Activated CD4-positive, alpha-beta T cell treated with anti-CD3 and anti-CD28 coated beads, Interleukin-2, amount 50 U/mL, for 48 hours (primary cell): ENCODE measurements at regions not wholly inside any gene's neighbourhood (a gene's known extent, or its start where the extent isn't known, plus 50 kb on each side); places are given as distances from the start of the nearest gene placed in this dataset.
"Not testable (repeated sequence)": the region's sequence is repeated elsewhere in the genome, so short reads cannot be mapped to it uniquely, and the experiment has no call there.

Source experiments
- DNase-seq, 2 experiments: peaks; one replicate each; pipeline ENCODE4 v3.0.0-alpha.2; 2020

- DNase-seq, result not testable (repeated sequence)
These were observed 1344.7 kb upstream of the GOT2 start for GRCh38 chr16:60078819-60079218.

DNA sequence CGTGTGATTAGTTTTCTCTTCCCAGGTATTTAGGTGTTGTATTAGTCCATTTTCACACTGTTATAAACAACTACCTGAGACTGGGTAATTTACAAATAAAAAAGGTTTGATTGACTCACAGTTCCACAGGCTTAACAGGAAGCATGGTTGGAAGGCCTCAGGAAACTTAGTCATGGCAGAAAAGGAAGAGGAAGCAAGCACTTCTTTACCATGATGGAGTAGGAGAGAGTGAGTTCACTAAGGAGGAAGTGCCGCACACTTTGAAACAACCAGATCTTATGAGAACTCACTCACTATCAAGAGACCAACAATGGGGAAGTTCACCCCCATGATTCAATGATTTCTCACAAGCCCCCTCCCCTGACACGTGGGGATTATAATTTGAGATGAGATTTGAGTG, 1343.7 kb upstream of the GOT2 start:
- no peak for DNase-seq

GRCh38 chr16:60074378-60074777, 1340.3 kb upstream of the GOT2 start:
- no peak for DNase-seq

DNA sequence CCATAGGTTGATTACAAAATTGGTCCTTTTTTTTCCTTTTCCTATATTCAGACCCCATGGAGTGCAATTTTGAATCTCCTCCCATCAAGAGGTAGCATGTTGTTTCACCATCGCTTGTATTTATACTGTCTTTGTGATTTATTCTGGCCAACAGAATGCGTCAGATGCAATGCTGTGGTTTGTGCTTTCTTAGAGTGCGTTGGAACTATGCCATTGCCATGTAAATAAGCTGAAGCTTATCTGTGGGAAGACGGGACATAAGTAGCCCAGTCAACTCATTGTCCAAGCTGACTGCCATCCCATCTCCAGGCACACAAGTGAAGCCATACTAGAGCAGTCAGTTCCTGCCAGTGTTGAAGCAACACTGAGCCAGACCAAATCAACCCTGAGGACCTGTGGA, 1339.3 kb upstream of the GOT2 start:
- DNase-seq, result no peak

- DNase-seq, result no peak
These were observed 1329.9 kb upstream of the GOT2 start for GRCh38 chr16:60064026-60064425.

DNA sequence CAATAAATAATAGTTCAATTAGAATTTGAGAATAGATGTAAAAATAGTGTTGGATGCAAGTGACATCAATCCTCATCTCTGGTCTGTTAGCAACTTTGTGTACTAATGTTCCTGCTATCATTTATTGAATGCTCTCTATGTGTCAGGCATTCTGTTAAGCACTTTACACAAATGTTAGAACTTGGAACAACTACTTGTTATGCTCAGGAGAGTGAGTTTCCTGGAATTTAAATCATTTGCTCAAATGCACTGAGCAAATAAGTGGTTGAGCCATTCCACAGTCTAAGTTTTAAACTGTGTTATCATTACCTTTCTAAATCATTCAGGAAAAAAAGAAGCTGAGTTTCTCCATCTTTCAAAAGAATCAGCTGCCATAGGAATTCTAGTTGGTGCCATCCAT, 1327.3 kb upstream of the GOT2 start:
- DNase-seq, result no peak

- DNase-seq, result no peak
These were observed 1326.6 kb upstream of the GOT2 start for GRCh38 chr16:60060731-60061130.

GRCh38 chr16:60059141-60059540, 1325.0 kb upstream of the GOT2 start:
- DNase-seq, result no peak

GRCh38 chr16:60041671-60042070, 1307.6 kb upstream of the GOT2 start:
- DNase-seq, result no peak

- no peak for DNase-seq
These were observed 1297.6 kb upstream of the GOT2 start for GRCh38 chr16:60031740-60032139.

- no peak for DNase-seq
These were observed 1293.2 kb upstream of the GOT2 start for GRCh38 chr16:60027351-60027750.

DNA sequence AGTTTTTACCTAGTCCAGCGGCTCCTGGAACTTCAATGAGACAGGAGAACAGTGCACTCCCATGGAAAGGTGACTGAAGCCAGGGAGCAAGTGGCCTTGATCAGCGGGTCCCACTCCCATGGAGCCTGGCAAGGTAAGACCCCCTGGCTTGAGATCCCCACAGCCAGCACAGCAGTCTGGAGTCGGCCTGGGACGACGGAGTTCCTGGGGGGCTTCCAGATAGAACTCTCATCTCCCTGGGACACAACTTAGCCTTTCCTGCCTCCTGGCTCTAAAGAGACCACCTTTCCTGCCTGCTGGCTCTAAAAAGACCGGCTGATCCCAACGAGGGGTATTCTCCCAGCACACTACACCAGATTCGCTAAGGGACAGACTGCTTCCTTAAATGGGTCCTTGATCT, 1279.0 kb upstream of the GOT2 start:
- DNase-seq, result no peak

DNA sequence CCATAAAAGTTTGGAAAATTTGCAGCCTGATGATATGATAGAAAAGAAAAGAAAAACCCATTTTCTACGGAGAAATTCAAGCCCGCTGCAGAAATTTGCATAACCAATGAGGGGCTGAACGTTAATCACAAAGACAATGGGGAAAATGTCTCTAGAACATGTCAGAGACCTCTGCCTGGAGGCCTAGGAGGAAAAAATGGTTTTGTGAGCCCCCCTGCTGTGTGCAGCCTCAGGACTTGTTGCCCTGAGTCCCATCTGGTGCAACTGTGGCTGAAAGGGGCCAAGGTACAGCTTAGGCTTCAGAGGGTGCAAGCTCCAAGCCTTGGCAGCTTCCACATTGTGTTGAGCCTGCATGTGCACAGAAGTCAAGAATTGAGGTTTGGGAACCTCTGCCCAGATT, 1267.4 kb upstream of the GOT2 start:
- DNase-seq, result no peak

- DNase-seq, result no peak
These were observed 1263.6 kb upstream of the GOT2 start for GRCh38 chr16:59997706-59998105.

- no peak for DNase-seq
These were observed 1259.0 kb upstream of the GOT2 start for GRCh38 chr16:59993101-59993500.

DNA sequence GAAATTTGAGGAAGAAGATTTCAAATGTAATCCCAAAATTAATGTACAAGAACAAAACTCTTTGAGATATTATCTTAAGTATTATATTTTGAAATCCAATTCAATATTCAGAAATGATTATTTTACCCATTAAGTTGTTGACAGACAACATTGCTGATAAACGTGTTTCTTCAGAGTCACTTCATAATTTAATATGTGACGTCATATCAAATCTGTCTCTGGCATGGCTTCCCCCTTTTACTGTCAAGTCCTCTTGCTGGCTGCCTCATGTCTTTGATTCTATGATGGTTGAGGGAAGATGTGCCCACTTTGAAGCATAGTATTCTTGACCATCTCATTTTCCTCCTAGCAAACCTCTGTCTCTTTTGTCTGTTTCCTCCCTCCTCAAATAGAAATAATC, 1257.1 kb upstream of the GOT2 start:
- no peak for DNase-seq

- no peak for DNase-seq
These were observed 1254.5 kb upstream of the GOT2 start for GRCh38 chr16:59988591-59988990.

DNA sequence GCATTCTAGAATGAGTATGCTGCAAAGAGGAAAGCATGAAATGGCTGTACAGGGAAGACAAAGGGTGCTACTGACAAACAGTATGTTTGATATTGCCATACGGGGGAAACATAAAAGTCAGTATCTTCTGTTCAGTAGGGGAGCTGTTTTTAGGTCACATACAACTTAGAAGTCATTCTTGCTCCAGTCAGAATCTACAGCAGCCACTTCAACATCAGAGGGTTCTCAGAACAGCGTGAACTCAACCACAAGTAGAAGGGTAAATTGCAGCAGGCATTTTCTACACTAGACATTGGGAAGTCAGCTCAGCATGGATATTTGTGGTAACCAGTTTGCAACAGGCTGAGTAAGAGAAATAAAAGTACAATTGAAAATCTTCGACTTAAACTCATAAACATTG, 1241.8 kb upstream of the GOT2 start:
- DNase-seq, result no peak

DNA sequence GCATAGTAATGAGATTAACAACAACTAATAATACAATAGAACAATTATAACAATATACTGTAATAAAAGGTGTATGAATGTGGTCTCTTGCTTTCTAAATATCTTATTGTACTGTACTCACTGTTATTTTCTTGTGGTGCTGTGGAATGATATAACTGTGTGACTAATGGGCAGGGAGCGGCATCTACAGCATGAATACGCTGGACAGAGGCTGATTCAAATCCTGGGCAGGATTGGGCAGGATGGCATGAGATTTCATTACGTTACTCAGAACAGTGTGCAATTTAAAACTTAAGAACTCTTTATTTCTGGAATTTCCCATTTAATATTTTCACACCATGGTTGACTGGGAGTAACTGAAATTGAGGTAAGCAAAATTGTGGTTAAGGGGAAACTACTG, 1239.8 kb upstream of the GOT2 start:
- no peak for DNase-seq

DNA sequence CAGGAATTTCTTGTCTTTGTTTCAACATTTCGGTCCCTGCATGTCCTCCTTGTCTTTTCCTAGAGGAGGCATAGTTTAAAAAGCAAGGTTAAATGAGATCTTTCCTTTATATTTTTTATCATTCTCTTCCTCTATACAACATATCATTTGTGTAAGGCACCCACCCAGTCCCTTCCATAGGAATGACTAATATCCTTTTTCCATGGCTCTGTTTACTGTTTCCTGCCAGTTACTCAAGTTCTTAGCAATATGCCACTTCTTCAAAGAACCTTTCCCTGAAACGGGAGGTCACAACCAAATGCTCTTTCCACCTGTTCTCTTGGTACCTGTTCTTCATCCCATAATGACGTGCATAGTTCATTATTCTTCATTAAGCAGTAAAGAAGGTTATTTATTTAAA, 1237.1 kb upstream of the GOT2 start:
- DNase-seq, result no peak

- DNase-seq, result no peak
These were observed 1230.3 kb upstream of the GOT2 start for GRCh38 chr16:59964232-59964924.

DNA sequence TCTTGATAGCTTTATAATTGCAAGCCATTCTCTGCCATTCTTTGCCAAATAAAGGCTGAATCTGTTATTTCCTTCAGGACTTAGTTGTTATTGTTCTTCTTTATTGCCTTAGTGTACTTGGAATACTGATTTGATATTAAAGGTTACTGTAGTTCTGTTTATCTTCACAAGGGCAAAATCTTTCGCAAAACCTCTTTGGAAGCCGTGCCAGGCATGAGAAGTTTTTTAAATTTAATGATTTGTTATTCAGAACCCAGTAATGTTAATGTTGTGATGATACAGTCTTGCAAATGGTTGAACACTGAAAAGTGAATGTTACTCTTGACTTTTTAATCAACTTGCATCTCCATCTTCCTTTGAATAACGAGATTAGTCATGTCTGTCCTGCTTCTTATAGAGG, 1225.2 kb upstream of the GOT2 start:
- no peak for DNase-seq

DNA sequence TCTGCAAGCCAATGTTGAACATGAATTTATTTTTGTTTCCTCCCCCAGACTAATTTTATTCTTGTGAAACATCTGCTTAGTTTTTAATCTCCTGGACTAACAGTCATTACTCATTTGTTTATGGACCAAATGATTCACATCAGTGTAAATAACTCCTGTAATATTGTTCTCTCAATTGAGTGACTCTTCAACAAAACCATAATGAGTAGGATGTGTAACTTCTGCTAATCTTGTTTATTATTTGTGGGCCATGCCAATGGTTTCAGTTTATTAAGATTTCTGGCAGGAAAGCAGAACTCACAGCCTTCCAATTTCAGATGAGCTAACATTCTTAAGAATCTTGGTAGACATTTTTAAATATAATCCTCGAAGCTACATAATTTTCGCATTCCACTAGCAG, 1216.3 kb upstream of the GOT2 start:
- DNase-seq, result no peak

DNA sequence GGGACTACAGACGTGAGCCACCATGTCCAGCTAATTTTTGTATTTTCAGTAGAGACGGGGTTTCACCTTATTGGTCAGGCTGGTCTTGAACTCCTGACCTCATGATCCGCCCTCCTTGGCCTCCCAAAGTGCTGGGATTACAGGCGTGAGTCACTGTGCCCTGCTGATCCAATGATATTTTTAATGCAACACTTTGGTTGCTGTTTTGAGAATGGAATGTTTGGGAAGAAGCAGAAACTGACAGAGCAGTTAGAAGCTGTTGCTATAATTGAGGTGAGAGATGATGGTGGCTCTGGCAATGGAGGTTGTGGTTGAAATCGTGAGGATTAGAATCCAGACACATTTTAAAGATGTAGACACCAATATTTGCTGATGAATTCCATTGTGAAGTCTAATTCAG, 1209.9 kb upstream of the GOT2 start:
- DNase-seq, result not testable (repeated sequence)

GRCh38 chr16:59941594-59941993, 1207.5 kb upstream of the GOT2 start:
- DNase-seq, result no peak

GRCh38 chr16:59920054-59920453, 1185.9 kb upstream of the GOT2 start:
- DNase-seq, result no peak
